Dendritic cell treated with granulocyte-macrophage colony-stimulating factor and Interleukin-4, amounts not matched to agents 40 ng/mL and 50 ng/mL, for 4 days (primary cell): ENCODE measurements at regions not wholly inside any gene's neighbourhood (a gene's known extent, or its start where the extent isn't known, plus 50 kb on each side); places are given as distances from the start of the nearest gene placed in this dataset.

Experiments used
- H3K27ac Mint-ChIP-seq: one replicate; pipeline ENCODE4 v1.8.0; 2022; ENCODE audit warnings: mild to moderate bottlenecking, mixed read lengths
- H3K27me3 Mint-ChIP-seq: one replicate; pipeline ENCODE4 v1.8.0; 2022; ENCODE audit warnings: mild to moderate bottlenecking, mixed read lengths
- H3K36me3 Mint-ChIP-seq: one replicate; pipeline ENCODE4 v1.8.0; 2022; ENCODE audit warnings: low read depth, mixed read lengths
- H3K4me1 Mint-ChIP-seq: one replicate; pipeline ENCODE4 v1.8.0; 2022; ENCODE audit warnings: low read depth, mixed read lengths
- H3K4me3 Mint-ChIP-seq: one replicate; pipeline ENCODE4 v1.8.0; 2022; ENCODE audit warnings: mild to moderate bottlenecking, moderate library complexity, mixed read lengths
- H3K9me3 Mint-ChIP-seq: one replicate; pipeline ENCODE4 v1.8.0; 2022; ENCODE audit warnings: mixed read lengths
- intact Hi-C: fragments of 100-400 bp; cut with micrococcal nuclease; formaldehyde crosslinking; loops from one replicate; pipeline ENCODE4 v1.15.0; 2022

DNA sequence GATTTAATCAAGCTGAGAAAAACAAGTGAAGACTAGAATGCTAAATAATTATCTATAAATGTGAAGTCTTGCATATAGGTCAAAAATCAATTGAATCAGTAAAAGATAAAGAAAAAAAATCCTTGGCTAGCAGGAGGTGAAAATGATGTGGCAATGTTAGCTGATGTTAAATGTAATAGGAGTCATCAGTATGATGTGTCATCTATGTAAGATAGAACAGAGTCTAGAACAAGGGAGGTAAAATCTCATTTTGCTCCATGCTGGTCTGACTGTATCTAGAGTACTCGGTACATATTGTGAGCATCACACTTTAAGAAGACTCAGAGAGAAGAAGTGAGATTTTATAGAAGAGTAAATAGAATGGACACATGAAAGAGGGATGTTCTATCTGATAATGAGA lies 721.2 kb downstream of the ETS1 start:
- Mint-ChIP-seq H3K27ac (no peak overlapping the region), H3K4me1 (no peaks in the 10 kb centered on the region), H3K27me3 (no peaks in the 10 kb centered on the region), H3K36me3 (no peaks in the 10 kb centered on the region), H3K4me3 (no peak overlapping the region), H3K9me3 (no peaks in the 10 kb centered on the region)
- intact Hi-C loops, result no loop called here

DNA sequence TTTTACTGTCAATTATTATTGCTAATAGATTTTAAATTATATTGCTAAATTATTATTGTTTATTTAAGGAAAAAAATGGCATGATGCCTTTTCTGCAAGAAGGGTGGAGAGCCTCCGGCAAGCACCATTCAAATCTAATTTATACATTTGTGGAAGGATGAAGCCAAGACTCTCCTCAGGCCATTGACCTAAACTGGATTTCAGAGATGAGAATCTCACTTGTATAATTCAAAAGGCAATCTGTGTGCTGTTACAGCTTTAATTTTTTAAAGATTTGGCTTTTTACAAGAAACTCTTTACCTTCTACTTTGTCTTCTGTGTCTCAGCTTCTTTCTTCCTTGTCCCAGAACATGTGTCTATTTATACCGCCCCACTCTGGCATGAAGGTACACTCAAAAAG lies 722.5 kb downstream of the ETS1 start:
- no peaks in the 10 kb centered on the region for H3K36me3 Mint-ChIP-seq
- intact Hi-C loops, result no loop called here
- no peaks in the 10 kb centered on the region for H3K4me1 Mint-ChIP-seq
- no peaks in the 10 kb centered on the region for H3K27me3 Mint-ChIP-seq
- H3K4me3 Mint-ChIP-seq, result no peak overlapping the region
- H3K9me3 Mint-ChIP-seq, result no peaks in the 10 kb centered on the region
- H3K27ac Mint-ChIP-seq, result no peak overlapping the region

DNA sequence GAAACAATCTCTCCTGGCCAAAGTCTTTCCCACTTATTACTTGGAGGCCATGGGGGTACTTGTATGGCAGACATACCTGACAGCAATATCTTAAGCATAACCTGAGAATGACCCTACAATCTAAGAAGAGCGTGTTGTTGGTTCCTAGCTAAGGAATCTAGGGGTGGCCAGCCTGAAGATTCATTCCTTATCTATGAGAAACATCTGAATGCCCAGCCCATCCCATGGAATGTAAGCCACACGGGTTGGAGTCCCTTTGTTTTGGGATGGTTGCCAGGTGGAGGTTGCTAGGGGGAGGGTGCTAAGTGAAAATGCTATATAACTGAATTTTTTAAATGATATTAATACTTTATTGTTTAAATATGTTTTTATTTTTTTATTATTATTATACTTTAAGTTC lies 725.0 kb downstream of the ETS1 start:
- Mint-ChIP-seq H3K4me3 (no peak overlapping the region), H3K4me1 (no peaks in the 10 kb centered on the region), H3K27me3 (no peaks in the 10 kb centered on the region), H3K9me3 (no peaks in the 10 kb centered on the region), H3K27ac (no peak overlapping the region), H3K36me3 (no peaks in the 10 kb centered on the region)
- intact Hi-C loops, result no loop called here

DNA sequence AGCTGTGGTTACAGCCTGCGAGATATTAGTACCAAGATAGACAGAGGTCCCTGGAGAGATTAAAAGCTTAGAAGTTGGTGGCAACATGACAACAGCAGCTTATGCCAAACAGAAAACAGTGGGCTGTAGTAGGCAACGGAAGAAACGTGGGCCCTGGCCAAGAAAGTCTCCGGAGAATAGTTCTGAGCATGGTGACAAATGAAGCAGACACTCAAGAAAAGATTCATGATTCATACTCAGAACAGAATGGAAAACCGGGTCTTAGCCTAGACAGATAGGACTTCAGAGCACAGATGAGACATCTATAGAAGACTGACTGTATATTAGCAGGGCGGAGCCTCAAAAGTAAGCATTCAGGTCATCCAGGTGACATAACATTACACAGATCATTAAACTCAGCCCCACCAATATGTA lies 727.4 kb downstream of the ETS1 start:
- no peaks in the 10 kb centered on the region for H3K4me1 Mint-ChIP-seq
- no peaks in the 10 kb centered on the region for H3K9me3 Mint-ChIP-seq
- no peak overlapping the region for H3K4me3 Mint-ChIP-seq
- no peak overlapping the region for H3K27ac Mint-ChIP-seq
- intact Hi-C loops, result no loop called here
- no peaks in the 10 kb centered on the region for H3K36me3 Mint-ChIP-seq
- H3K27me3 Mint-ChIP-seq, result no peaks in the 10 kb centered on the region

DNA sequence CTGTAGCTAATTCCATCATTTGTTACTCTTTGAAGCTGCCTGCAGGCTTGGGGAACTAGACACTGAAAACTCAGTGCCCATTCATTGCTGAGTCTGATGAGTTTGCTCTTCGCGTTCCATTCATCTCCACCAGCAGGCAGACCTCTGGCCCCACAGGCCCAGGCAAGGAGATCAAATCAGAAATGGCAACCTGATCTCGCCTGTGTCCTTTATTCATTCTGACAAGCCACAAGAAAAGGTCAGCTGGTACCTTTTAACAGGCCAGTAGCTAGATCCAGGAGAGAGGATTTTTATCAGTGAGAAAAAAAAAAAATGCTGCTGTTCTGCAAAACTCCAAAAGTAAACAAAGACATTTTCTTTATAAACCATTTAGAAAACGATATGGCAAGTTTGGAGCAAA lies 742.5 kb downstream of the ETS1 start:
- intact Hi-C loops, result no loop called here
- H3K36me3 Mint-ChIP-seq, result no peaks in the 10 kb centered on the region
- no peak overlapping the region for H3K27ac Mint-ChIP-seq
- H3K27me3 Mint-ChIP-seq, result no peaks in the 10 kb centered on the region
- no peaks in the 10 kb centered on the region for H3K4me1 Mint-ChIP-seq
- H3K9me3 Mint-ChIP-seq, result no peaks in the 10 kb centered on the region
- no peak overlapping the region for H3K4me3 Mint-ChIP-seq

DNA sequence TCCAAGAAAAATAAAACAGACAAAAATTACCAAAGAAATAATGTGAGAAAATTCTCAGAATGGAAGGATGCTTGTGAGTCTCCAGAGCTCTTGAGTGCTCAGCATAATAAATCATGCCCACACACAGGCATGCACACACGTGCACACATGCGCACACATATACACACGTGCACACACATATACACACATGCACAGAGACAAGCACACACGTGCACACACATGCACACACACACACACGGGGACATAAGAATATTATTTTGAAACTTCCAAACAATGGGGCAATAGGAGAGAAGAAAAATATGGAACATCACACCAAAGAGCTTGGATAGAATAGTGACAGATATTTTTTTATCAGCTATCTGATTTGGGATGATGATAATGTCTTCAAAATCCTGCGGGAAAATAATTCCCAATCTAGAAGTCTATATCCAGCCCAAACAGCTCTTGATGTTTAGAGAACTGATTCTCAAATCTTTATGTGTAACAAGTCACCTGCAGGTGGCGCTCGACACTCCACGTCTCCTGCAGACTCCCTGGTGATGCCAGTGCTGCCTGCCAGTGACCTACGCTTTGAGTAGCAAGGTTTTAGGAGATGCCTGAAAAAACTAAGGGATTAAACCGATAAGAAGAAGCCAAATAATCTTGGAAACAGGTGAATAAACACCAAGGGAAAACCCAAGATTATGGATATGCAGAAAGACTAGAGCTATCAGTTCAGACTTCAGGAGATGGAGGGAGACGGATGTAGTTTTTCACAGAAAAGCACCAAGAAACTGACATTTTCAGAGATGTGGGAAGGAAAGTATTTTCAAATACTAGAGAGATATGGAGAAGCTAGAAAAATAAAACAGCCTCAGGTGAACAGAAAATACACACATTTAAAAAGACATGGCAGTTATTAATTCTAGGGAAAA lies 743.6 kb downstream of the ETS1 start:
- no peaks in the 10 kb centered on the region for H3K27me3 Mint-ChIP-seq
- intact Hi-C loops, result no loop called here
- H3K9me3 Mint-ChIP-seq, result no peaks in the 10 kb centered on the region
- H3K4me1 Mint-ChIP-seq, result no peaks in the 10 kb centered on the region
- no peaks in the 10 kb centered on the region for H3K36me3 Mint-ChIP-seq
- no peak overlapping the region for H3K4me3 Mint-ChIP-seq
- H3K27ac Mint-ChIP-seq, result no peak overlapping the region

DNA sequence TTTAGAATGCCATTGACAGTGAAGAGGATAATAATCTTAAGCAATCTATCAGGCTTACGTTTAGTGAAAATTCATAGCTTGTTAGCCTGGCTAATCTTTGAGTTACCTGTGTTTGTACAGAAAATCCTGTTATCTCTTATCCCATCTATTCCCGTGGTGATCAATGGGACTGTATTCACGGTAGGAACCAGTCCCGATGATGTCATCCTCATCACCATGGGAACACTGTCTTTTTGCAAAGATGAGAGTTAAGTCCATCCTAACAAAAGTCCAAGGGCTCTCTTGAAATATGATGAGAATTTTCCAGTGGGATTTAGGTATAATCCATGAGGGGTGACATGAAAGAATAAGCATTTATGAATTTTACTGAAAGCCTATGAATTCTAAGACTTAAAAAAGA lies 762.2 kb downstream of the ETS1 start:
- Mint-ChIP-seq H3K4me3 (no peak overlapping the region), H3K27ac (no peak overlapping the region), H3K9me3 (no peaks in the 10 kb centered on the region), H3K4me1 (no peaks in the 10 kb centered on the region), H3K27me3 (no peaks in the 10 kb centered on the region), H3K36me3 (no peaks in the 10 kb centered on the region)
- intact Hi-C loops, result no loop called here

DNA sequence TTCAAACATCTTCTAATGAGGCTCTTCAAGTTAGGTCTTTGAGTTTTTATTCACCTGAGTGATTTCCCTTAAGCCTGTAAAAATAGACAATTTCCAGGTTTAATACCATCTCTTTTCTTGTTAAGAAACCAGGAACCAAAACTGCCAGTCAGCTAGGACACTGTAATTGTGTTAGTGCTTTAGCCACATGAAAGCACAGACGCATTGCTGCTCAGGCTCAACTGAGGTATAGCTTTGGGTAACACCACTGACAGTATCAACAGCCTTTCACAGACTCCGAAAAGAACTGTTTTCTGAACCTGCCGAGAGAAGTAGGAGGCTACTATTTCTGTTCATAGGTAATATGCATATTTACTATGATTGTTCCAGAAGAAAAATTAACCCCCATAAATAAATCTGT lies 768.7 kb downstream of the ETS1 start:
- intact Hi-C loops, result no loop called here
- H3K9me3 Mint-ChIP-seq, result no peaks in the 10 kb centered on the region
- no peaks in the 10 kb centered on the region for H3K36me3 Mint-ChIP-seq
- no peaks in the 10 kb centered on the region for H3K4me1 Mint-ChIP-seq
- no peaks in the 10 kb centered on the region for H3K27me3 Mint-ChIP-seq
- H3K27ac Mint-ChIP-seq, result no peak overlapping the region
- no peak overlapping the region for H3K4me3 Mint-ChIP-seq

DNA sequence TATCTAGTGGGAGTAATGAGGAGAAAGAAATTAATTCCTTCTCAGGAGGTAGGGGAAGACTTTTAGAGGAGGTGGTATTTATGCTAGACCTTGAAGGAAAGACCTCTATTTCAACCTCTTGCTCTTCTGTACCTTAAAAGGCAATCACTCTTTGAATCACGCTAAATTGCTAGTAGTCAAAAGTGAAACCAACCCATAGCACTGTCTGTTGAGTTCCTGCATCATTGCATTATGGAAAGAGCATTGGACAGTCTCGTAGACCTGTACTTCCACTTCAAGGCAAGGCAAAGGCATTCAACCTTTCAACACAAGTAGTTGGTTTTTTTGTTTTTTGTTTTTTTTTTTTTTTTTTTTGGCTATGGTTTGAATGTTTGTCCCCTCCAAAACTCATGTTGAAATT lies 770.4 kb downstream of the ETS1 start:
- Mint-ChIP-seq H3K9me3 (no peaks in the 10 kb centered on the region), H3K36me3 (no peaks in the 10 kb centered on the region), H3K27me3 (no peaks in the 10 kb centered on the region), H3K27ac (no peak overlapping the region), H3K4me3 (no peak overlapping the region), H3K4me1 (no peaks in the 10 kb centered on the region)
- intact Hi-C loops, result no loop called here

DNA sequence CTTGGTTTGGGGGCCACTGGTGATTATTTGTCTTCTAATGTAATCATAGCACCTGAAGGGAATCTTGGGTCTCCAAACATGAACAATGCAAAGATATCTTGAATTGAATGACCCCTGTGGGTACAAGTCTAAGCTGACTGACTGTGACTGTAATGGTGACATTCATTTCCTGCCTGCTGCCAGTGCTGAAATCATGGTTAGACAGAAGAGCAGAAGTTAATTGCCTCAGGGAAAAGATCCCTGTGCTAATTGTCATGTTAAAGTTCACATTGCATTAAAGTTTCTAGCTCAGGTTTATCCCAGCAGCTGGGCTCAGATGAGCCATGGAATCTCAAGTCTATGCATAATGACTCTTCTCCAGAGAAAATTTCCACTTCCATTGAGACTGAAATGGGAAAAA lies 772.0 kb downstream of the ETS1 start:
- H3K27me3 Mint-ChIP-seq, result no peaks in the 10 kb centered on the region
- H3K9me3 Mint-ChIP-seq, result no peaks in the 10 kb centered on the region
- H3K4me1 Mint-ChIP-seq, result no peaks in the 10 kb centered on the region
- H3K36me3 Mint-ChIP-seq, result no peaks in the 10 kb centered on the region
- H3K27ac Mint-ChIP-seq, result no peak overlapping the region
- intact Hi-C loops, result no loop called here
- no peak overlapping the region for H3K4me3 Mint-ChIP-seq

DNA sequence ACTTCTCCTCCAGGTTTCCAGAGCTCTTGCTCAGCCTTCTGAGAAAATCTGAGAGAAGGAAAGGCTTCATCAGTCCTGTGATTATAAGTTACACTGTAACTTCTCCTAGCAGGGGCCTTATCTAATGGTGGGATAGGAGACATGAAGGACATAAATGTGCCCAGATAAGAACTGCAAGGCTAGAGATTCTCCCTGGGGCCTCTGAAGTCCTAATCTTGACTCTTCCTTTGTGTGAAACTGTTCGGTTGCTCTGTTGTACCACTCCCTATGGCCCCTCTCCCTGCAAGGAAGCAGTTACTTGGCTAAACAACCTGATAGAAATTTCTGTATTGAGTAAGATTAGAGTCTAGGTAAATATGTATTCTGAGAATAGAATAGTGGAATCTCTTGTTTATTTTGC lies 780.9 kb downstream of the ETS1 start:
- Mint-ChIP-seq H3K9me3 (no peaks in the 10 kb centered on the region), H3K27me3 (no peaks in the 10 kb centered on the region), H3K27ac (no peak overlapping the region), H3K36me3 (no peaks in the 10 kb centered on the region), H3K4me3 (no peak overlapping the region), H3K4me1 (no peaks in the 10 kb centered on the region)
- intact Hi-C loops, result no loop called here

DNA sequence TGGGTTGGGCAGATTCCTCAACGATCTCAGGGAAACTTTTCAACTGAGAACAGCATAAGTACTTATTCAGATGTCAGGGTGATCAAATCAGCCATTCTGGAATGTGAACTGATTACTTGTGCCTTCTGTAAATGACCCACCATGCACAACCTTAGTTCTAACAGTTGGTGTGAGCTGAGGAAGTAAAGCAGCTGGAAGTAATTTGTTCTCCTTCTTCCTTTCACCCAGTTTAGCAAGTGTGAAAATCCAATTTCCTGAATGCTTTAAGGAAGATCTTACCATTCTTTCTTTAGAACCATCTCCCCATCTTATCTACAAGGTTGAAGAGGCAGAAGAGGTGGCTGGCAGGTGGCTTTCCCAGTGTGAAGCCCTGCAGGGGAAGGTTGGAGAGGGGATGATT lies 781.6 kb downstream of the ETS1 start:
- Mint-ChIP-seq H3K4me3 (no peak overlapping the region), H3K9me3 (no peaks in the 10 kb centered on the region), H3K27ac (no peak overlapping the region), H3K36me3 (no peaks in the 10 kb centered on the region), H3K27me3 (no peaks in the 10 kb centered on the region), H3K4me1 (no peaks in the 10 kb centered on the region)
- intact Hi-C loops, result no loop called here

DNA sequence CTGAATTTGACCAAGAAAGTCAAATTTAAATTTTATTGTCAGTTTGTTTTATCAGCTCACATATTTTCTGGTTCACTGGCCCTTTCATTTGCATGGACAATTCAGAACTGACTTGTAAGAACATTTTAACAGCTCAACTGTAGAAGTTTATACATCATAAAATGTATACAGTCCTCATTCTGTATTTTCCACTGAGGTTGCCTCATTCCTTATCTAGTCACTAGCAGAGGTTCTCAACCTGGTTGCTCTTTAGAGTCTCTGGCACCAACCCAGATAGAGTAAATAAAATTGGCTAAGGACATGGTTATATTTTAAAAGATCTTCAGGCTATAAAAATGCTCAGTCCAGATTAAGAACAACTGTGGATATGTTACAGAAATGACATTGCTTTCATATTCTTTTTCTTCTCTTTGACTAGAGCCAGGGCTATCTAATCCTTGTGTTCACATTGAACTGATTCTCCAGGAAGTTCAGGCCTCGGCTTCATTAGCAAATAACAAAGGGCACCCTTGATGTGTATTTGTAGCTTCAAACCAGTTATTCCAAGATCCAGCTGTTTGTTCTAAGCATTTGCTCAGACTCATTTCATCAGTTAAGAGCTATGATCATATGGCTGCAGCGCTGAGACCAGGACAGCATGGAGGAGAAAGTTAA lies 782.5 kb downstream of the ETS1 start:
- no peaks in the 10 kb centered on the region for H3K4me1 Mint-ChIP-seq
- intact Hi-C loops, result no loop called here
- H3K4me3 Mint-ChIP-seq, result no peak overlapping the region
- no peaks in the 10 kb centered on the region for H3K27me3 Mint-ChIP-seq
- H3K27ac Mint-ChIP-seq, result no peak overlapping the region
- no peaks in the 10 kb centered on the region for H3K36me3 Mint-ChIP-seq
- no peaks in the 10 kb centered on the region for H3K9me3 Mint-ChIP-seq

DNA sequence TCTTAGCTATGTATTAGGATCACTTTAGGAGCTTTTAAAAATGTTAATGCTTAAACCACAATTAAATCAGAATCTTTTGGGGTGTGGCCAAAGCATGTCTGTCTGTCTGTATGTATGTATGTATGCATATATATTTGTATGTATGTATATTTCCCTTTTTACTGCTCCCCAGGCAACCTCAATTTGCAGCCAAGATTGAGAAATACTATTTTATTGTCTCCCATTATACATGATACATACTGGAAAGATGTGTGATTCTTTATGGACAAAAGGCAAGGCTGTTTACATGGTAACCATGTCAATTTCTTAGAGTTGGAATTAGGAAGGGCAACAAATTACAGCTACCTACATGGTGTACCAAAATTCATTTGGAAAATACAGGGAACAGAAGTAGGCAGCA lies 783.6 kb downstream of the ETS1 start:
- H3K4me1 Mint-ChIP-seq, result no peaks in the 10 kb centered on the region
- intact Hi-C loops, result no loop called here
- H3K27me3 Mint-ChIP-seq, result no peaks in the 10 kb centered on the region
- no peak overlapping the region for H3K4me3 Mint-ChIP-seq
- H3K27ac Mint-ChIP-seq, result no peak overlapping the region
- H3K36me3 Mint-ChIP-seq, result no peaks in the 10 kb centered on the region
- H3K9me3 Mint-ChIP-seq, result no peaks in the 10 kb centered on the region
